ENCODE measurements at regions not wholly inside any gene's neighbourhood (a gene's known extent, or its start where the extent isn't known, plus 50 kb on each side); places are given as distances from the start of the nearest gene placed in this dataset.

DNA sequence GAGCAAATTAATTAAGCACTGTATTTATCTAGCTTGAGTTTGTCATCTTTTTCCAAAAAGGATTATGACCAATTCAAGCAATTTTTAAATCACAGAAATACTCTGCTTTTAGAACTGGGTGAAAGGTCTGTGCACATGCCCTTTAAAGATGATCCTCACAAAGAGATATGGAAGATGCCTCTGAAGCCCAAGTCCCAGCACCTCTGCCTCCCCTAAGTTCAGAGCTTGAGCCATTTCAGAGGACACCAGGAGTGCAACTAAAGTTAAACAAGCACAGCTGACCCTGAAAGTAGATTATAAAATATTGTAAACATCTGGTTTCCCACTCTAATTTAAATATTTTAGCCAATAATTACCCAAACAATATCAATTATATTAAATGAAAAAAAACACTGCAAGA, 139.5 kb upstream of the BEND6 start:
- Histone ChIP-seq H3K4me1 (ENCODE audit: control insufficient read depth in 1 of 2, insufficient read depth in 2 of 2, low read length in 2 of 2) (no peaks in the 10 kb centered on the region), H2AFZ (ENCODE audit: insufficient read depth, low read depth, low read length, poor library complexity, severe bottlenecking) (no peak overlapping the region), H4K20me1 (ENCODE audit: insufficient read depth, low read length) (no peaks in the 10 kb centered on the region), H3K4me2 (replicated peaks; ENCODE audit: extremely low read depth, low read length, poor library complexity, severe bottlenecking) (no peak overlapping the region), H3K9ac (ENCODE audit: insufficient read depth, low read length, poor library complexity, severe bottlenecking) (no peak overlapping the region), H3K9me3 (replicated peaks in 1 of 2; ENCODE audit: control insufficient read depth in 1 of 2, insufficient read depth in 1 of 2, low read length in 2 of 2) (no peaks in the 10 kb centered on the region), H3K27me3 (ENCODE audit: control insufficient read depth in 2 of 2, insufficient read depth in 2 of 2, low read length in 2 of 2) (no peaks in the 10 kb centered on the region), H3K4me3 (replicated peaks in 1 of 3; ENCODE audit: low read depth in 2 of 3, low read length in 3 of 3) (no peak overlapping the region), H3K79me2 (ENCODE audit: insufficient read depth, low read length) (no peaks in the 10 kb centered on the region), H3K27ac (ENCODE audit: low read depth in 1 of 2, low read length in 2 of 2) (no peak overlapping the region), H3K36me3 (replicated peaks in 1 of 2; ENCODE audit: control insufficient read depth in 1 of 2, insufficient read depth in 2 of 2, low read length in 2 of 2) (no peaks in the 10 kb centered on the region)
- no peaks in the 10 kb centered on the region for H3K4me1 Mint-ChIP-seq
- TF ChIP-seq CTCF (IDR thresholded peaks at IDR 0.05), result no peak
- intact Hi-C loops (cut with micrococcal nuclease), result no loop called here
- no peak for DNase-seq
- no peak overlapping the region for H3K4me3 Mint-ChIP-seq
- H3K36me3 Mint-ChIP-seq, result no peaks in the 10 kb centered on the region
- H3K27me3 Mint-ChIP-seq (ENCODE audit: low read depth in 3 of 3), result no peaks in the 10 kb centered on the region
- H3K27ac Mint-ChIP-seq, result no peak overlapping the region
- H3K9me3 Mint-ChIP-seq, result no peaks in the 10 kb centered on the region

DNA sequence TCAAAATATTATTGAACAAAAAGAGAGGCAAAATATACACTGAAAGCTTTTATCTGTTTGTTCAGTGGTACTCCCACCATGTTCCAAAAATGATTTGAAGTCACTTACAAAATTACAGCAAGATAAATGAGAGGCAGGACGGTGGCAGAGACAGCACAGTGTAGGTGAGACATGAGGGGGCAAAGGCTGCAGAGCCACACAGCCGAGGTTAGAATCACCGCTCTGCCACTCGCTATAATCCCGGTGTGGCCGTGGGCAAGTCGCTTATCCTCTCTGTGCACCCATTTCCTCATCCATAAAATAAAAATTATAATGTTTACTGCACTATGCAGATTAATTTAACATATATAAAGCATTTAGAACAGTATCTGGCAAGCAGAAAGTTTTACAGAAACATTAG, 140.1 kb upstream of the BEND6 start:
- intact Hi-C loops (cut with micrococcal nuclease), result no loop called here
- H3K9me3 Mint-ChIP-seq, result no peaks in the 10 kb centered on the region

More for the DNA sequence above, 140.1 kb upstream of the BEND6 start:
- TF ChIP-seq CTCF (IDR thresholded peaks at IDR 0.05), result no peak
- no peaks in the 10 kb centered on the region for H3K27me3 ChIP-seq (ENCODE audit: control insufficient read depth in 2 of 2, insufficient read depth in 2 of 2, low read length in 2 of 2)
- no CpG with 5 or more reads among the region's 7 CpGs for WGBS (ENCODE audit: insufficient coverage)
- H3K9me3 ChIP-seq (replicated peaks in 1 of 2; ENCODE audit: control insufficient read depth in 1 of 2, insufficient read depth in 1 of 2, low read length in 2 of 2), result no peaks in the 10 kb centered on the region
- no peak overlapping the region for H2AFZ ChIP-seq (ENCODE audit: insufficient read depth, low read depth, low read length, poor library complexity, severe bottlenecking)
- H3K27ac Mint-ChIP-seq, result peak overlapping the region in 1 of 7 donors; percentile 41
- DNase-seq, result no peak
- no peaks in the 10 kb centered on the region for H3K79me2 ChIP-seq (ENCODE audit: insufficient read depth, low read length)
- H3K36me3 Mint-ChIP-seq, result no peaks in the 10 kb centered on the region
- no peak overlapping the region for H3K4me3 ChIP-seq (replicated peaks in 1 of 3; ENCODE audit: low read depth in 2 of 3, low read length in 3 of 3)
- no peaks in the 10 kb centered on the region for H3K27me3 Mint-ChIP-seq (ENCODE audit: low read depth in 3 of 3)
- H3K36me3 ChIP-seq (replicated peaks in 1 of 2; ENCODE audit: control insufficient read depth in 1 of 2, insufficient read depth in 2 of 2, low read length in 2 of 2), result no peaks in the 10 kb centered on the region
- no peak overlapping the region for H3K9ac ChIP-seq (ENCODE audit: insufficient read depth, low read length, poor library complexity, severe bottlenecking)
- no peak overlapping the region for H3K27ac ChIP-seq (ENCODE audit: low read depth in 1 of 2, low read length in 2 of 2)
- H3K4me3 Mint-ChIP-seq, result no peak overlapping the region
- no peaks in the 10 kb centered on the region for H3K4me1 ChIP-seq (ENCODE audit: control insufficient read depth in 1 of 2, insufficient read depth in 2 of 2, low read length in 2 of 2)
- no peaks in the 10 kb centered on the region for H4K20me1 ChIP-seq (ENCODE audit: insufficient read depth, low read length)
- no peaks in the 10 kb centered on the region for H3K4me1 Mint-ChIP-seq
- H3K4me2 ChIP-seq (replicated peaks; ENCODE audit: extremely low read depth, low read length, poor library complexity, severe bottlenecking), result no peak overlapping the region
